Activated CD8-positive, alpha-beta T cell treated with anti-CD3 and anti-CD28 coated beads for 36 hours (primary cell): ENCODE measurements at regions not wholly inside any gene's neighbourhood (a gene's known extent, or its start where the extent isn't known, plus 50 kb on each side); places are given as distances from the start of the nearest gene placed in this dataset.

Source experiments
- ATAC-seq: fragments of 200-7000 bp; cut with Tn5 transposase; one replicate; pipeline ENCODE4 v1.10.0; 2021; ENCODE audit warnings: mild to moderate bottlenecking, moderate library complexity
- CTCF ChIA-PET: fragments of 350-600 bp; sonication (Branson Sonifier 250); formaldehyde crosslinking; loops from one replicate; lab custom pipeline; 2021; ENCODE audit warnings: antibody characterized with exemption; lab: Charles Lee
- POLR2A ChIA-PET: fragments of 350-600 bp; sonication (Branson Sonifier 250); formaldehyde crosslinking; loops from one replicate; lab custom pipeline; 2021; ENCODE audit warnings: antibody characterized with exemption; lab: Charles Lee
- DNase-seq: peaks from one replicate; pipeline ENCODE4 v3.0.0-alpha.2; 2020
- H3K27ac Mint-ChIP-seq: one replicate; pipeline ENCODE4 v1.8.0; 2021; ENCODE audit warnings: mild to moderate bottlenecking, mixed read lengths
- H3K27me3 Mint-ChIP-seq: one replicate; pipeline ENCODE4 v1.8.0; 2021; ENCODE audit warnings: mixed read lengths
- H3K36me3 Mint-ChIP-seq: one replicate; pipeline ENCODE4 v1.8.0; 2021; ENCODE audit warnings: low read depth, mixed read lengths
- H3K4me1 Mint-ChIP-seq: one replicate; pipeline ENCODE4 v1.8.0; 2021; ENCODE audit warnings: low read depth, mixed read lengths
- H3K4me3 Mint-ChIP-seq: one replicate; pipeline ENCODE4 v1.8.0; 2021; ENCODE audit warnings: mild to moderate bottlenecking, moderate library complexity, mixed read lengths
- H3K9me3 Mint-ChIP-seq: one replicate; pipeline ENCODE4 v1.8.0; 2021; ENCODE audit warnings: mixed read lengths
- intact Hi-C: fragments of 100-400 bp; cut with micrococcal nuclease; formaldehyde crosslinking; loops from one replicate; pipeline ENCODE4 v1.10.0; 2022
- TF ChIP-seq, protein P1 (sequence below): fragments of 200-600 bp; IDR thresholded peaks from one replicate; pipeline ENCODE4 v1.8.0; 2022; ENCODE audit warnings: antibody characterized with exemption, mild to moderate bottlenecking

DNA sequence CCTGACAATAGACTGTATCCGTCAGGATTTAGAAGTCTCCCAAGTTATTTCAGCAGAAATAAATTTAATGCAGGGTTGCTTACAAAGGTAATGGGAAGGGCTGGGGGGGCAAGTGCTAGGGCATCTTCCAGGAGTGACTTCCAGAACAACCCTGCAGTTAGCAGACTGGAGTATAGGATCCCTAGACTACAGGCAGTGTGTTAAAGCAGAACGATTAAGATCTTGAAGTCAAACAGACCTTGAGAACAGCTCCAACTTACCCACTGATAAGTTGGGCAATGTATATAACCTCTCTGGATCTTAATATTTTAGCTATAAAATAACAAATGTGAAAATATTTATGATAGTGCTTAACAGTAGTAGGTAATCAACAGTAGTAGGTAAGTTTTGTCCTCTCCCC lies 113.6 kb upstream of the LIFR start:
- ChIA-PET POLR2A (interaction anchor here (1.1 kb wide), 1 partner anchor 15 kb away, joined by 3 read pairs; no protein-coding TSS in a partner anchor), CTCF (interaction anchor here (1.0 to 1.2 kb wide), 2 partner anchors 228 kb away, joined by 3 read pairs; no protein-coding TSS in a partner anchor)
- intact Hi-C loops: no loop called here
- no peak for DNase-seq
- Mint-ChIP-seq H3K4me3 (no peak overlapping the region), H3K4me1 (no peaks in the 10 kb centered on the region), H3K27me3 (peaks cover 17% of the 10 kb centered on the region), H3K27ac (no peak overlapping the region), H3K36me3 (no peaks in the 10 kb centered on the region), H3K9me3 (peaks cover 2% of the 10 kb centered on the region)
- TF ChIP-seq, protein P1, sequence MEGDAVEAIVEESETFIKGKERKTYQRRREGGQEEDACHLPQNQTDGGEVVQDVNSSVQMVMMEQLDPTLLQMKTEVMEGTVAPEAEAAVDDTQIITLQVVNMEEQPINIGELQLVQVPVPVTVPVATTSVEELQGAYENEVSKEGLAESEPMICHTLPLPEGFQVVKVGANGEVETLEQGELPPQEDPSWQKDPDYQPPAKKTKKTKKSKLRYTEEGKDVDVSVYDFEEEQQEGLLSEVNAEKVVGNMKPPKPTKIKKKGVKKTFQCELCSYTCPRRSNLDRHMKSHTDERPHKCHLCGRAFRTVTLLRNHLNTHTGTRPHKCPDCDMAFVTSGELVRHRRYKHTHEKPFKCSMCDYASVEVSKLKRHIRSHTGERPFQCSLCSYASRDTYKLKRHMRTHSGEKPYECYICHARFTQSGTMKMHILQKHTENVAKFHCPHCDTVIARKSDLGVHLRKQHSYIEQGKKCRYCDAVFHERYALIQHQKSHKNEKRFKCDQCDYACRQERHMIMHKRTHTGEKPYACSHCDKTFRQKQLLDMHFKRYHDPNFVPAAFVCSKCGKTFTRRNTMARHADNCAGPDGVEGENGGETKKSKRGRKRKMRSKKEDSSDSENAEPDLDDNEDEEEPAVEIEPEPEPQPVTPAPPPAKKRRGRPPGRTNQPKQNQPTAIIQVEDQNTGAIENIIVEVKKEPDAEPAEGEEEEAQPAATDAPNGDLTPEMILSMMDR: no peak
- no peak for ATAC-seq

DNA sequence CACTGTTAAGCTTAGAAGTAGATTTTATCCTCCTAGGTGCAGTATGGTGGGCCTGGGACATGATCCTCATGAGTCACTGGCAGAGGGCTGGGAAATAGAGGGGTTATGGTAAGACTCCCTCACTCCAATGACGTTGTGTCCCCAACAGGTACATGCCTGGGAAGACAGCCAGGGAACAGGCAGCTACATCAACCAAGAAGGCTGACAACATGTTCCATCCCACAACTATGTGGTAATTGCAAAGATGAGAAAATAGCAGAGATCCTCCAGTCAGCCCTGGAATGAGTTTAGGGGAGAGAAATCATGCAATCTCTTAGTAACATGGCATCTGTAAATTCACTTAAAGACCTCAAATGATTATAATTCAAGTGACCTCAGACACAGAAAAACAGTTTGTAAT lies 114.4 kb upstream of the LIFR start:
- ChIA-PET POLR2A (no interaction called here), CTCF (interaction anchor here (1.0 kb wide), 1 partner anchor 229 kb away, joined by 3 read pairs; no protein-coding TSS in a partner anchor)
- DNase-seq: no peak
- no peak overlapping the region for H3K4me3 Mint-ChIP-seq
- no peak overlapping the region for H3K27ac Mint-ChIP-seq
- ATAC-seq: no peak
- TF ChIP-seq, protein P1: no peak
- H3K27me3 Mint-ChIP-seq: peaks cover 13% of the 10 kb centered on the region
- H3K9me3 Mint-ChIP-seq: peaks cover 2% of the 10 kb centered on the region
- intact Hi-C loops: no loop called here
- H3K36me3 Mint-ChIP-seq: no peaks in the 10 kb centered on the region
- H3K4me1 Mint-ChIP-seq: no peaks in the 10 kb centered on the region

DNA sequence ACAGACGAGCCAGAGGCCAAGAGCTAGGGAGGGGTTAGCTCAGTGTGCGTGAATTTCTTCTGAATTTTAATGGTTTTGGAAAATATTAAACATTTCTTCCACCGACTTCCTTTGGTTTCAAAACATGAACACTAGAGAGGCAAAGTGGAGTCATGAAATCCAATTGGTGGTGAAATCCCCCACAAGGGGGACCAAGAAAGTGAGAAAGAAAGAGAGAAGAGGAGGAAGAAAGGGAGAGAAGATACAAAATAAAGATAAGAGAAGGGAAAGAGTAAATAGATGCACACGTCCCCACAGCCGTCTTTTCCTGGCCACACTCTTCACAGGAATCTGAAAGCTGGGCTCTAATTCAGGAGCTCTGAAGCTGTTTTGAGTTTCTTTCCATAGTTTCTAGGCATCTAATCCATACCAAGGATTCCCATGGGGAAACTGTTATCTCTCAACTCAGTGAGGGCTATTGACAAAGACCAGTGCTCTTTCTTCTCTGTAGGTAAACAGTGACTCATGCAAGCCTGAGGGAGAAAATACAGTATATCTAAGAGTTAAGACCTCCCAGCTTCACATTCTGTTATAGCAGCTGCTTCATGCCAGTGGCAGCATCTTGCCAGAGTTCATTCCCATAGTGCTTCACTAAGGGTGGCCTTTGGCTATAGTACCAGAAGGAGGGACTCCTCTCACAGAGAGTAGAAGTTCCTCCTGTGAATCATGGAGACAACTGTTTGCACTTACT lies 115.8 kb upstream of the LIFR start:
- Mint-ChIP-seq H3K4me3 (no peak overlapping the region), H3K27me3 (peaks cover 5% of the 10 kb centered on the region), H3K36me3 (no peaks in the 10 kb centered on the region), H3K4me1 (no peaks in the 10 kb centered on the region), H3K9me3 (peaks cover 2% of the 10 kb centered on the region), H3K27ac (no peak overlapping the region)
- TF ChIP-seq, protein P1: no peak
- DNase-seq (no peak), ATAC-seq (no peak)
- intact Hi-C loops: no loop called here
- CTCF ChIA-PET: interaction anchor here (1.8 kb wide), 1 partner anchor 231 kb away, joined by 5 read pairs; no protein-coding TSS in a partner anchor
- POLR2A ChIA-PET: no interaction called here

DNA sequence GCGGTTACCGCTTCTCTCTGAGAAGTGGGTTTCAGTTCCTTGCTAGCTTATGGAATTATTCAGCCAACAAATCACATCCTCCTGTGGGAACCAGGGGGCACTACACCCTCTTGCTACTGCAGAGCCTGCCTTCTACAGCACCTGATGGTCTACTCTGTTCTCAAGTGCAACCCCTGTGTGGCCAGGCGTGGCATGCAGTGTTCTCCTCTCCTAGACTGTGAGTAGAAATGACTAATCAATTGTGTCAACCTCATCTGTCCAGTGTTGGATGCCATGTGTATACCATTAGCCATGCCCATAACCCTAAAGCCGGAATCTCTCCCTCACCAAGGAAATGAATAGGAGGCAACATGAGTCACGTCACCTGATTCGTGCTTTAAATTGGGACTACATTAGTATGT lies 117.2 kb upstream of the LIFR start:
- DNase-seq: no peak
- H3K27ac Mint-ChIP-seq: no peak overlapping the region
- TF ChIP-seq, protein P1: no peak
- ChIA-PET CTCF (interaction anchor here (1.8 kb wide), 1 partner anchor 232 kb away, joined by 5 read pairs; no protein-coding TSS in a partner anchor), POLR2A (no interaction called here)
- intact Hi-C loops: no loop called here
- H3K36me3 Mint-ChIP-seq: no peaks in the 10 kb centered on the region
- H3K27me3 Mint-ChIP-seq: peaks cover 5% of the 10 kb centered on the region
- ATAC-seq: no peak
- no peaks in the 10 kb centered on the region for H3K4me1 Mint-ChIP-seq
- H3K9me3 Mint-ChIP-seq: peaks cover 2% of the 10 kb centered on the region
- no peak overlapping the region for H3K4me3 Mint-ChIP-seq

DNA sequence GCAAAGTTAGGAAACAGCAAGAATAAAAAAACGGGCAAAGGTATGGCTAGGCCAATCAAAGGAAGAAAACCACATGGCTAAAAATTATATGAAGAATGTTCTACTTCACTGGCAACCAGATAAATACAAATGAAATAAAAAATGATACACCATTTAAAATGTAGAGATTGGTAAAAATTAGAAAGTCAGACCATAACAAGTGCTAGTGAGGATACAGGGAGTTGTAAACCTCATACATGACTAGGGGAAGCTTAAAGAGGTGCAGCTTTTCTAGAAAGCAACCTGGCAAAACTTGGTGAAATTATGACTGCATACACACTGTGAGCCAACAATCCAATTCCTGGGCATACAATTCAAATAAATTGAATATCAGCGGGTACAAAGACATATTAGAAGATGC lies 119.0 kb upstream of the LIFR start:
- intact Hi-C loops: no loop called here
- H3K36me3 Mint-ChIP-seq: no peaks in the 10 kb centered on the region
- H3K27ac Mint-ChIP-seq: no peak overlapping the region
- ChIA-PET CTCF (no interaction called here), POLR2A (no interaction called here)
- no peak overlapping the region for H3K4me3 Mint-ChIP-seq
- TF ChIP-seq, protein P1: no peak
- peaks cover 2% of the 10 kb centered on the region for H3K9me3 Mint-ChIP-seq
- DNase-seq: no peak
- H3K27me3 Mint-ChIP-seq: peaks cover 2% of the 10 kb centered on the region
- no peak for ATAC-seq
- no peaks in the 10 kb centered on the region for H3K4me1 Mint-ChIP-seq
